ENCODE measurements at regions not wholly inside any gene's neighbourhood (a gene's known extent, or its start where the extent isn't known, plus 50 kb on each side); places are given as distances from the start of the nearest gene placed in this dataset.

DNA sequence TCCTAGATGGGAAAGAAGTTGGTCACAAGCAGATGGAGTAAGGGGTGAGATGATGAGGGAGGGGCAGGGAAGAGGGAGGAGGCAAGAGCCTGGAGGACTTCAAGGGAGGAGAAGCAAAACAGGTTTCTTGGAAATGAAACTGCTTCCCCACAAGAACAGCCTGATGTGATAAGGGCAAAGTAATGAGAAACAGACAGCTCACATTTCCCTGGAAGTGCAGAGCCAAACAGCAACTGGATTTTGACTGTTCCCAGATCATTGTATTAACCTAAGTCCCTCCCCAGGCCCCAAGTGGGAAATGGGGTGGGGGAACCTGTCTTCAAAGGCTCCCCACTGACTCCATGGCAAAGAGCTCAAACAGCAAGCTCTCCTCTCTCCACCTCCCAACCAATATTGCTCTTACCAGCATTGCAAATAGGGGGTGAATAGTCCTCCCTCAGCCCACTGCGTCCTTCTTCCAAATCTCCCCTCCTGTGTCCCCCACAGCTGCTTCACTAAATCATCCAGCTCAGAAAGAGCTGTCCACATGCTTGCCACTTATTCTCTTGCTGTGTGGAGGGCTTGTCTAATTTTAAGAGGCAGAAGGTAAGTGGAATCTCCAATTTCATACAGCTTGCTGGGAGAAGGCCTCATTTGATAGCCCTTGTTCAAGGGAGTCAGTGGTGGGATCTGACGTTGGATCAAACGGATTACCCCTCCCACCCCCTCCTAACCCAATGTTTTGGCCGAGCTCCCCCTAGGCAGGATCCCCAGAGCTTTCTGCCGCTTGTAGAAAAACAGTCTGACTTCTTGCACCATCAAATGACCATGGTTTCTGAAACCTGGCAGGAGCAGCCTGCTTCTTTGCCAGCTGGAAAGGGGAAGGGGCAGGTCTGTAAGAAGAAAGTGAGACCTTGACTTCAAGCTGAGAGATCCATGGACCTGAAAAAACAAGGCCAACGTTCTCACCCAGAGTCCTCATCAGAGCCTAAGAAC is 56.3 kb upstream of the SMIM36 start:
- Histone ChIP-seq H3K27ac (peak overlapping the region; percentile 25 to 56), H3K27me3 (no peaks in the 10 kb centered on the region), H3K4me3 (no peak overlapping the region), H3K4me1 (peaks cover 0 to 4% of the 10 kb centered on the region in 2 donors), H3K9me3 (no peaks in the 10 kb centered on the region), H3K36me3 (no peaks in the 10 kb centered on the region)
- TF ChIP-seq, protein P1, sequence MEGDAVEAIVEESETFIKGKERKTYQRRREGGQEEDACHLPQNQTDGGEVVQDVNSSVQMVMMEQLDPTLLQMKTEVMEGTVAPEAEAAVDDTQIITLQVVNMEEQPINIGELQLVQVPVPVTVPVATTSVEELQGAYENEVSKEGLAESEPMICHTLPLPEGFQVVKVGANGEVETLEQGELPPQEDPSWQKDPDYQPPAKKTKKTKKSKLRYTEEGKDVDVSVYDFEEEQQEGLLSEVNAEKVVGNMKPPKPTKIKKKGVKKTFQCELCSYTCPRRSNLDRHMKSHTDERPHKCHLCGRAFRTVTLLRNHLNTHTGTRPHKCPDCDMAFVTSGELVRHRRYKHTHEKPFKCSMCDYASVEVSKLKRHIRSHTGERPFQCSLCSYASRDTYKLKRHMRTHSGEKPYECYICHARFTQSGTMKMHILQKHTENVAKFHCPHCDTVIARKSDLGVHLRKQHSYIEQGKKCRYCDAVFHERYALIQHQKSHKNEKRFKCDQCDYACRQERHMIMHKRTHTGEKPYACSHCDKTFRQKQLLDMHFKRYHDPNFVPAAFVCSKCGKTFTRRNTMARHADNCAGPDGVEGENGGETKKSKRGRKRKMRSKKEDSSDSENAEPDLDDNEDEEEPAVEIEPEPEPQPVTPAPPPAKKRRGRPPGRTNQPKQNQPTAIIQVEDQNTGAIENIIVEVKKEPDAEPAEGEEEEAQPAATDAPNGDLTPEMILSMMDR (IDR thresholded peaks at IDR 0.05) = no peak
- no peak for TF ChIP-seq POLR2A (IDR thresholded peaks at IDR 0.05)
- intact Hi-C loops (cut with DNase I; ENCODE audit: low total_unique reads) = no loop called here
- DNase-seq (ENCODE audit: low spot score in 2 of 2) = no peak

DNA sequence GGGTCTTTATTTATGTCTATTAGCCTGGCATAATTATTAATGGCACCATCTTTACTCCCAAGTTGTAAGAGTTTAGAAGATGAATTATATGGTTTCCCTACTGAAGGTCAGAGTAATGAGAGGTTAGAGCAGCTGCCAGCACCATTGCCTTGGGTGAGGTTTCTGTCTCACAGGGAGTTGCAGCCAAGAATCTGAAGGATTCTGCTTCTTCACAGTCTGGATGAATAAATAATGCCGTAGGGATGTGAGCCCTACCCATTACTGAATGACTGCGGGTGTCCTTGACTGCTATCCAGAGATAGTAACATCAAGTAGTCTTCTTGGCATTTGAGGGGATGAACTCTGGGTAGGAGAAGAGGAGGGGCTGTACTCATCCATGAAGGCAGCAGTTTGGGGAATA is 52.8 kb upstream of the SMIM36 start:
- Histone ChIP-seq H3K27me3 (no peaks in the 10 kb centered on the region), H3K27ac (no peak overlapping the region), H3K4me3 (no peak overlapping the region), H3K9me3 (no peaks in the 10 kb centered on the region), H3K36me3 (no peaks in the 10 kb centered on the region), H3K4me1 (peaks cover 0 to 4% of the 10 kb centered on the region in 2 donors)
- no peak for DNase-seq (ENCODE audit: low spot score in 2 of 2)
- TF ChIP-seq POLR2A (IDR thresholded peaks at IDR 0.05) (no peak), POLR2AphosphoS5 (IDR thresholded peaks at IDR 0.05) (no peak)
- TF ChIP-seq, protein P1 (IDR thresholded peaks at IDR 0.05) = no peak
- intact Hi-C loops (cut with DNase I; ENCODE audit: low total_unique reads) = no loop called here

DNA sequence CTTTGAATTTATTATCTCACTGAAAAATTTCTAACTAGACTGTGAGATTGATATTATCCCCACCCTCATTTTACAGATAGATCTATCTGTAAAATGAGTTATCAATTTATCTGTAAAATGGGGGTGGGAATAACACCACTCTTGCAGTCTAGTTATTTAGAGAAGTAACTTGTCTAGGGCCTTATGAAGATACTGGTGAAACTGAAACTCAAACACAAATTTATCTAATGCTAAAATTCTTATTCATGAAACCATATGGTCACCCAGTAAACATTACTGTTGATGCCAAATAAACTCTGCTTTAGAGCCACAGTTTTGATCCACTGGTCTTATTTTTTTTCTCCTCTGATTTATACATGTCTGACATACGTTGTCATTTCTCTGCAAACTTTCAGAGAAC is 52.1 kb upstream of the SMIM36 start:
- no peak for DNase-seq (ENCODE audit: low spot score in 2 of 2)
- Histone ChIP-seq H3K36me3 (no peaks in the 10 kb centered on the region), H3K9me3 (no peaks in the 10 kb centered on the region), H3K27me3 (no peaks in the 10 kb centered on the region), H3K27ac (no peak overlapping the region), H3K4me3 (no peak overlapping the region), H3K4me1 (peaks cover 0 to 4% of the 10 kb centered on the region in 2 donors)
- intact Hi-C loops (cut with DNase I; ENCODE audit: low total_unique reads) = no loop called here
- TF ChIP-seq, protein P1 (IDR thresholded peaks at IDR 0.05) = no peak
- TF ChIP-seq POLR2AphosphoS5 (IDR thresholded peaks at IDR 0.05) = no peak
- no peak for TF ChIP-seq POLR2A (IDR thresholded peaks at IDR 0.05)

DNA sequence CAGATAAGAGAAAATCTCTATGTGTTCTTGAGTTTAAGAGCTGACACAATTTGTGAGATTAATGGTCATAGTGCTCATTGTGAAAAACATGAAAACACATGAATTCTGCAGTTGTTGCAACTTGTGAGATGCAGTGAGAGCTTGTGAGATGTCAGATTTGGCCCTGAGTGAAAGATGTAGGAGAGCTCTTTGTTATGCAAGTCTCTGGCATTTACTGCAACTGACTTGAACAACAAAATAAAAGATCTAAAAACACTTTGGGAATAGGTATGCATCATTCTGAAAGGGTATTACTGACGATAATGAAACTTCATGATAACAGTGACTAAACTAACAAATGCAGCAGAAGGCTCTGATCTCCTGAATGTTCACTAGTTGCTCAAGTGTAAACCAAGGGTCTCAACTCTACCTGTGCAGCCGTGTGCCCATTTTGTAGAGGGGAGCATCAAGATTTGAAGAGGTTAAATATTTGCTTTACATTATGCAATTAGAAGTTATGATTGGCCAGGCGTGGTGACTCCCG is 50.8 kb upstream of the SMIM36 start:
- Histone ChIP-seq H3K36me3 (no peaks in the 10 kb centered on the region), H3K9me3 (no peaks in the 10 kb centered on the region), H3K27ac (no peak overlapping the region), H3K27me3 (no peaks in the 10 kb centered on the region), H3K4me3 (no peak overlapping the region), H3K4me1 (peaks cover 0 to 4% of the 10 kb centered on the region in 2 donors)
- intact Hi-C loops (cut with DNase I; ENCODE audit: low total_unique reads) = no loop called here
- DNase-seq (ENCODE audit: low spot score in 2 of 2) = no peak
- no peak for TF ChIP-seq POLR2AphosphoS5 (IDR thresholded peaks at IDR 0.05)
- TF ChIP-seq POLR2A (IDR thresholded peaks at IDR 0.05) = no peak
- TF ChIP-seq, protein P1 (IDR thresholded peaks at IDR 0.05) = no peak

DNA sequence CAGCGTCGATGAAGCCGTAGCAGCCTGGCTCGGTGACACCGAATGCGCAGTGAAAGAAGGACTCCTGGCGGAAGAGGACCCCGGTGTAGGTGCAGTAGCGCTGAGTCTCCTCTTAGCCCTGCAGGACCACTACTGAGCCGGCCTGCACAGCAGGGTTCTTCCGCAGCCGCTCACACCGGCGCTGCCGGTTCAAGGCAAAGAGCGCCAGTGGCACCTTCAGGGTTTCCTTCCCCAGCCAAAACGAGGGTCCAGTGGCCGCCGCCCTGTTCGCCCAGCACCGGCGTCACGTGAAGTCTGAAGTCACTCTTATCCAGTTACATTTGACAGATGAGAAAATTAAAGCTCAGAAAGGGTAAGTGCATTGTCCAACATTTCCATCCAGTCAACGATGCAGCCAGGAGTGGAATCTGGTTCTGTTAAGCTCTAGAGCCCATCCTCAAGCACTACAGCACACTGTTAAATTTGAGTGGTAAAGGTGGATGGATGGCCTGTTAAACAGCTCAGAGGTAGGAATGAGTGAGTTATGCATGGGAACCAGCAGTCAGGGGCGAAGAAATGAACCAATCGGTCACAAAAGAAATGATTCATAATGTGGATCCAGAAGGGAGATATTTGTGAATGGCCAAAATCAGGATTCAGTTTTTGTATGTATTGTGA is 50.2 kb upstream of the SMIM36 start:
- no peak overlapping the region for H3K27ac ChIP-seq
- H3K36me3 ChIP-seq = no peaks in the 10 kb centered on the region
- intact Hi-C loops (cut with DNase I; ENCODE audit: low total_unique reads) = no loop called here
- TF ChIP-seq, protein P1 (IDR thresholded peaks at IDR 0.05) = no peak
- H3K9me3 ChIP-seq = no peaks in the 10 kb centered on the region
- H3K27me3 ChIP-seq = no peaks in the 10 kb centered on the region
- H3K4me1 ChIP-seq = peaks cover 0 to 4% of the 10 kb centered on the region in 2 donors
- no peak overlapping the region for H3K4me3 ChIP-seq
- no peak for DNase-seq (ENCODE audit: low spot score in 2 of 2)

Measured in breast epithelium (tissue), 4 donors.